ENCODE measurements at regions not wholly inside any gene's neighbourhood (a gene's known extent, or its start where the extent isn't known, plus 50 kb on each side); places are given as distances from the start of the nearest gene placed in this dataset.

DNA sequence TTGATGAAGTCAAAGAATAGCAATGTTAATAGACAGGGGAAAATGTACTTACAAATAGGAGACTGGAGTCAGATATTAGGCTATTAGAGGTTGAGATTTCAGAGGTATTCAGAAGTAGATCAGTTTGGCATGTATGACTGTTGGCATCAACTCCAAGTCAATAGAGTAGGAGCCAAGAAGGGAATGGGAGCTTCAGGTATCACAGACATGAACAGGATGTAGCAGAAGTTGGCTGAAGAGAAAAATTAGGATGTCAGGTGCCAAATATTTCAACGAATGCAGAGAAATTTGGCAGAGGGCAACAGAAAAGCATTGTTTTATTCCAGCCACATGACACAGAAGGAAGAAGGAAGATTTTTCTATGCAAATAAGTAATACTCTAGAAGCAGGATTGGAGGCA, 69.7 kb downstream of the GLYATL1 start:
- no peak for DNase-seq (ENCODE audit: unreplicated experiment)
- no TSS peak for BruUV-seq (replicated peaks)
- CTCF ChIA-PET, result no interaction called here
- no peaks in the 10 kb centered on the region for H3K4me1 Mint-ChIP-seq (ENCODE audit: insufficient read depth, unreplicated experiment)
- no peak overlapping the region for H3K4me3 Mint-ChIP-seq (ENCODE audit: unreplicated experiment)
- TF ChIP-seq, protein P1, sequence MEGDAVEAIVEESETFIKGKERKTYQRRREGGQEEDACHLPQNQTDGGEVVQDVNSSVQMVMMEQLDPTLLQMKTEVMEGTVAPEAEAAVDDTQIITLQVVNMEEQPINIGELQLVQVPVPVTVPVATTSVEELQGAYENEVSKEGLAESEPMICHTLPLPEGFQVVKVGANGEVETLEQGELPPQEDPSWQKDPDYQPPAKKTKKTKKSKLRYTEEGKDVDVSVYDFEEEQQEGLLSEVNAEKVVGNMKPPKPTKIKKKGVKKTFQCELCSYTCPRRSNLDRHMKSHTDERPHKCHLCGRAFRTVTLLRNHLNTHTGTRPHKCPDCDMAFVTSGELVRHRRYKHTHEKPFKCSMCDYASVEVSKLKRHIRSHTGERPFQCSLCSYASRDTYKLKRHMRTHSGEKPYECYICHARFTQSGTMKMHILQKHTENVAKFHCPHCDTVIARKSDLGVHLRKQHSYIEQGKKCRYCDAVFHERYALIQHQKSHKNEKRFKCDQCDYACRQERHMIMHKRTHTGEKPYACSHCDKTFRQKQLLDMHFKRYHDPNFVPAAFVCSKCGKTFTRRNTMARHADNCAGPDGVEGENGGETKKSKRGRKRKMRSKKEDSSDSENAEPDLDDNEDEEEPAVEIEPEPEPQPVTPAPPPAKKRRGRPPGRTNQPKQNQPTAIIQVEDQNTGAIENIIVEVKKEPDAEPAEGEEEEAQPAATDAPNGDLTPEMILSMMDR (IDR thresholded peaks at IDR 0.05; ENCODE audit: unreplicated experiment), result no peak
- no peaks in the 10 kb centered on the region for H3K36me3 Mint-ChIP-seq (ENCODE audit: insufficient read depth, unreplicated experiment)
- intact Hi-C loops (cut with micrococcal nuclease), result no loop called here
- H3K27me3 Mint-ChIP-seq (ENCODE audit: insufficient read depth, unreplicated experiment), result peaks cover 24% of the 10 kb centered on the region
- POLR2A ChIA-PET, result no interaction called here
- no peaks in the 10 kb centered on the region for H3K9me3 Mint-ChIP-seq (ENCODE audit: unreplicated experiment)
- no peak overlapping the region for H3K27ac Mint-ChIP-seq (ENCODE audit: low read depth, unreplicated experiment)

DNA sequence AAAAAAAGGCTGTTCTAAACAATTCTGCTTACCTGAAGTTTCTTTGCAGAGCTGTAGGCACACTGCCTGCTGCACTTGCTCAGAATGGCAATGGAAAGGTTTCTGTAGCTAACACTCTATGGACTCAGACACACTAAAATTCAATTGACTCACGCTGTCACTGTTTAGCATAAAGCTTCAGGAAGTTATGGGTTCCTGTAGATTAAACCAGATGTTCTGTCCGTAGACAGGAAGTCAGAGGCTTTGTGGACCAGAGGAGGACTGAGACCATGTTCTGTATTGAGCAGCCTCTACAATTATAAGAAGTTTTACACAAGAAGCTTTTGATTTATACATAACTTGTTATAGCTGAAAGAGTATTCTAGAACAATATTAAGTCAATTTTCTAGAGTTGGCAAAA, 70.4 kb downstream of the GLYATL1 start:
- H3K4me1 Mint-ChIP-seq (ENCODE audit: insufficient read depth, unreplicated experiment), result no peaks in the 10 kb centered on the region
- TF ChIP-seq, protein P1 (IDR thresholded peaks at IDR 0.05; ENCODE audit: unreplicated experiment), result no peak
- no peaks in the 10 kb centered on the region for H3K36me3 Mint-ChIP-seq (ENCODE audit: insufficient read depth, unreplicated experiment)
- intact Hi-C loops (cut with micrococcal nuclease), result no loop called here
- BruUV-seq (replicated peaks), result no TSS peak
- H3K9me3 Mint-ChIP-seq (ENCODE audit: unreplicated experiment), result no peaks in the 10 kb centered on the region
- CTCF ChIA-PET, result no interaction called here
- H3K27ac Mint-ChIP-seq (ENCODE audit: low read depth, unreplicated experiment), result no peak overlapping the region
- POLR2A ChIA-PET, result no interaction called here
- no peak overlapping the region for H3K4me3 Mint-ChIP-seq (ENCODE audit: unreplicated experiment)
- DNase-seq (ENCODE audit: unreplicated experiment), result no peak
- peaks cover 31% of the 10 kb centered on the region for H3K27me3 Mint-ChIP-seq (ENCODE audit: insufficient read depth, unreplicated experiment)

DNA sequence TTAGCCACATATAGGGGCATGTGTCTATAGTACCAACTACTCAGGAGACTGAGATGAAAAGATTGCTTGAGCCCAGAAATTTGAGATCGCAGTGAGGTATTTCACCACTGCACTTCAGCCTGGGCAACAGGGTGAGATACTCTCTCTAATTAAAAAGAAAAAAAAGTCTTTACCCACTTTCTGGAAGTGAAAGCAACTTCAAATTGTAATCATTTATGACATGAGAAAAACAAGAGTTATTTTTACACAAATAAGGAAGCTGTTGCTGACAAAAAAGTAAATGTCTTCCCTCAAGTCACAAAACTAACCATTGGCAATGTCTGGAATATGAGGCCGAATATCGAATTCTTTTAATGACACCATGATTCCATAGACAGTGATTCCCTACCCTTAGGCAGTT, 71.4 kb downstream of the GLYATL1 start:
- no peak for DNase-seq (ENCODE audit: unreplicated experiment)
- Mint-ChIP-seq H3K4me3 (ENCODE audit: unreplicated experiment) (no peak overlapping the region), H3K27ac (ENCODE audit: low read depth, unreplicated experiment) (no peak overlapping the region), H3K9me3 (ENCODE audit: unreplicated experiment) (no peaks in the 10 kb centered on the region), H3K36me3 (ENCODE audit: insufficient read depth, unreplicated experiment) (no peaks in the 10 kb centered on the region), H3K4me1 (ENCODE audit: insufficient read depth, unreplicated experiment) (no peaks in the 10 kb centered on the region), H3K27me3 (ENCODE audit: insufficient read depth, unreplicated experiment) (peaks cover 37% of the 10 kb centered on the region)
- BruUV-seq (replicated peaks), result no TSS peak
- intact Hi-C loops (cut with micrococcal nuclease), result no loop called here
- ChIA-PET CTCF (interaction anchor here (0.6 to 0.9 kb wide), 4 partner anchors 12 to 1399 kb away, joined by 3 to 6 read pairs (median 3); no protein-coding TSS in a partner anchor), POLR2A (no interaction called here)
- TF ChIP-seq, protein P1 (IDR thresholded peaks at IDR 0.05; ENCODE audit: unreplicated experiment), result no peak

DNA sequence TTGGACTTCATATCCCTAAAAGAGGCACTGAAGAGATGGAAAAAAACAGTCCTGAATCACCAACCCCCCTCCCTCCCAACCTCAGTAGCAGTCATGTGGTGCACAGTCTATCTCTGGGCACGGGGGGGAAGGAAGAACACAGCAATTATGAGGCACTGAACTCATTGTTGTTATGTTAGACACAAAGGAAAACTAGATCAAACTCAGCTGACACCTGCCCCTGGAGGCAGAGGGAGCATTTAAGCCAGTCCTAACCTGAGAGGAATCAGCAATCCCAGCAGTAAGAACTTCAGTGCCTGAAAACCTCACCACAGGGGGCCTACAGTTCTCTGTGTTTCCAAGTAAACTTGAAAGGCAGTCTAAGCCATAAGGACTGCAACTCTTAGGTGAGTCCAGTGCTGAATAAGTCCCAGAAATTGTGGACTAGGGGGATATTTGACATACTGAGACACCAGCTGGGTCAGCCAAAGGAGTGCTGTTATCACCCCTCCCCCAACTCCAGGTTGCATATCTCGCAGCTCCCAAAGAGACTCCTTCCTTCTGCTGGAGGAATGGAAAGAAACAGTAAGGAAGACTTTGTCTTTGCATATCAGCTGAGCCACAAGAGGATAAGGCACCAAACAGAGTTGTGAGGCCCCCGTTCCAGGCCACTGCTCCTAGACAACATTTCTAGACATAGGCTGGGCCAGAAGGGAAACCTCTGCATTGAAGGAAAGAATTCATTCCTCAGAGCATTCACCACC, 72.5 kb downstream of the GLYATL1 start:
- peaks cover 37% of the 10 kb centered on the region for H3K27me3 Mint-ChIP-seq (ENCODE audit: insufficient read depth, unreplicated experiment)
- no peaks in the 10 kb centered on the region for H3K4me1 Mint-ChIP-seq (ENCODE audit: insufficient read depth, unreplicated experiment)
- no peak overlapping the region for H3K4me3 Mint-ChIP-seq (ENCODE audit: unreplicated experiment)
- no peak overlapping the region for H3K27ac Mint-ChIP-seq (ENCODE audit: low read depth, unreplicated experiment)
- intact Hi-C loops (cut with micrococcal nuclease), result no loop called here
- H3K9me3 Mint-ChIP-seq (ENCODE audit: unreplicated experiment), result no peaks in the 10 kb centered on the region
- ChIA-PET CTCF (interaction anchor here (0.7 to 1.0 kb wide), 2 partner anchors 13 to 47 kb away, joined by 3 read pairs; no protein-coding TSS in a partner anchor), POLR2A (interaction anchor here (1.3 kb wide), 1 partner anchor 13 kb away, joined by 3 read pairs; no protein-coding TSS in a partner anchor)
- TF ChIP-seq, protein P1 (IDR thresholded peaks at IDR 0.05; ENCODE audit: unreplicated experiment), result no peak
- H3K36me3 Mint-ChIP-seq (ENCODE audit: insufficient read depth, unreplicated experiment), result no peaks in the 10 kb centered on the region
- no TSS peak for BruUV-seq (replicated peaks)
- DNase-seq (ENCODE audit: unreplicated experiment), result no peak
